ENCODE measurements at regions not wholly inside any gene's neighbourhood (a gene's known extent, or its start where the extent isn't known, plus 50 kb on each side); places are given as distances from the start of the nearest gene placed in this dataset.

GRCh38 chr12:65620046-65620445 lies 204.2 kb upstream of the HMGA2 start:
- no peak for TF ChIP-seq POLR2A (IDR thresholded peaks at IDR 0.05; ENCODE audit: low read depth, low read length)
- TF ChIP-seq CTCF (IDR thresholded peaks at IDR 0.05; ENCODE audit: extremely low read depth in 1 of 2, insufficient read depth in 1 of 2, low read depth in 1 of 2, low read length in 2 of 2) = no peak
